Breast epithelium (tissue), 3 donors: ENCODE measurements at regions not wholly inside any gene's neighbourhood (a gene's known extent, or its start where the extent isn't known, plus 50 kb on each side); places are given as distances from the start of the nearest gene placed in this dataset.

Experiments
- POLR2A ChIP-seq: fragments of 450-650 bp; IDR thresholded peaks from one replicate; pipeline ENCODE4 v1.6.1; 2016; ENCODE audit warnings: antibody characterized with exemption, mild to moderate bottlenecking, moderate library complexity
- POLR2AphosphoS5 ChIP-seq, 3 donors: sonication (generic); formaldehyde crosslinking; IDR thresholded peaks; one replicate each; pipeline ENCODE4 v1.6.1; 2017; ENCODE audit warnings: antibody characterized with exemption in 3 of 3
- TF ChIP-seq, protein P1 (sequence below), 3 donors: fragments of 450-650 bp; IDR thresholded peaks; one replicate each; pipeline ENCODE4 v1.5.1; 2016 to 2017; ENCODE audit warnings: antibody characterized with exemption in 3 of 3, mild to moderate bottlenecking in 3 of 3, moderate library complexity in 3 of 3

DNA sequence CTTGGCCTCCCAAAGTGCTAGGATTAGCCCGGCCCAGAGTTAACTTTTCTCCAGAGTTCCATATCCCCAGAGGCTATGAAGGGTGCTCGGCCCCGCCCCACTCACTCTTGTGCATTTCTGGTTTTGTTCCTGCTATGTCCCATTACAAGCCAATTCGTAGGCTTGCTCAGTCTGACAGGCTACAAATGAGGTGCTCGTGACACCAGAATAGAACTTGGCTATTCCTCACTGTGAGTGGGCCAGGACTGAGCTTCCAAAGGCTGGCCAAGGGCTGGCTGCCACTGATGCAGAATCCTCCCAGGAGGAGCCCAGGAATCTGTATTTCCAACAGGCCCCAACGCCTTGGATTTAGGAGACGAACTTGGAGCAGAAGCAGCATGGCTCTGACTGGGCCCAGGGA is 282.7 kb upstream of the C2CD4B start:
- TF ChIP-seq, protein P1, sequence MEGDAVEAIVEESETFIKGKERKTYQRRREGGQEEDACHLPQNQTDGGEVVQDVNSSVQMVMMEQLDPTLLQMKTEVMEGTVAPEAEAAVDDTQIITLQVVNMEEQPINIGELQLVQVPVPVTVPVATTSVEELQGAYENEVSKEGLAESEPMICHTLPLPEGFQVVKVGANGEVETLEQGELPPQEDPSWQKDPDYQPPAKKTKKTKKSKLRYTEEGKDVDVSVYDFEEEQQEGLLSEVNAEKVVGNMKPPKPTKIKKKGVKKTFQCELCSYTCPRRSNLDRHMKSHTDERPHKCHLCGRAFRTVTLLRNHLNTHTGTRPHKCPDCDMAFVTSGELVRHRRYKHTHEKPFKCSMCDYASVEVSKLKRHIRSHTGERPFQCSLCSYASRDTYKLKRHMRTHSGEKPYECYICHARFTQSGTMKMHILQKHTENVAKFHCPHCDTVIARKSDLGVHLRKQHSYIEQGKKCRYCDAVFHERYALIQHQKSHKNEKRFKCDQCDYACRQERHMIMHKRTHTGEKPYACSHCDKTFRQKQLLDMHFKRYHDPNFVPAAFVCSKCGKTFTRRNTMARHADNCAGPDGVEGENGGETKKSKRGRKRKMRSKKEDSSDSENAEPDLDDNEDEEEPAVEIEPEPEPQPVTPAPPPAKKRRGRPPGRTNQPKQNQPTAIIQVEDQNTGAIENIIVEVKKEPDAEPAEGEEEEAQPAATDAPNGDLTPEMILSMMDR (IDR thresholded peaks at IDR 0.05), result no peak
- TF ChIP-seq POLR2A, result no peak
- TF ChIP-seq POLR2AphosphoS5 (IDR thresholded peaks at IDR 0.05), result no peak
